GM18907 (cell line): ENCODE measurements at regions not wholly inside any gene's neighbourhood (a gene's known extent, or its start where the extent isn't known, plus 50 kb on each side); places are given as distances from the start of the nearest gene placed in this dataset.

Experiments used
- ATAC-seq: cut with Tn5 transposase; IDR thresholded peaks from one replicate; pipeline ENCODE4 v1.9.1; 2021; ENCODE audit warnings: mild to moderate bottlenecking, moderate library complexity; ENCODE audit not compliant: unreplicated experiment

GRCh38 chr6:63371104-63371715 is 51.4 kb upstream of the LGSN start:
- ATAC-seq, result no peak

GRCh38 chr6:63372951-63373533 is 53.3 kb upstream of the LGSN start:
- ATAC-seq, result no peak

- ATAC-seq, result no peak
Observed at GRCh38 chr6:63389191-63389844, 69.5 kb upstream of the LGSN start.

GRCh38 chr6:63391203-63391970 is 71.6 kb upstream of the LGSN start:
- ATAC-seq, result no peak

GRCh38 chr6:63392092-63392724 is 72.4 kb upstream of the LGSN start:
- no peak for ATAC-seq

- no peak for ATAC-seq
Observed at GRCh38 chr6:63394656-63395308, 75.0 kb upstream of the LGSN start.

- no peak for ATAC-seq
Observed at GRCh38 chr6:63395381-63395780, 75.6 kb upstream of the LGSN start.

GRCh38 chr6:63403725-63404124 is 83.9 kb upstream of the LGSN start:
- ATAC-seq, result no peak

GRCh38 chr6:63410435-63411426 is 90.9 kb upstream of the LGSN start:
- no peak for ATAC-seq

GRCh38 chr6:63415286-63415685 is 95.5 kb upstream of the LGSN start:
- no peak for ATAC-seq

GRCh38 chr6:63418741-63419140 is 99.0 kb upstream of the LGSN start:
- no peak for ATAC-seq

GRCh38 chr6:63424636-63425035 is 104.9 kb upstream of the LGSN start:
- ATAC-seq, result no peak

- no peak for ATAC-seq
Observed at GRCh38 chr6:63425493-63425892, 105.7 kb upstream of the LGSN start.

GRCh38 chr6:63426844-63427243 is 107.1 kb upstream of the LGSN start:
- ATAC-seq, result no peak

- ATAC-seq, result no peak
Observed at GRCh38 chr6:63427951-63428350, 108.2 kb upstream of the LGSN start.

GRCh38 chr6:63430985-63431519 is 111.3 kb upstream of the LGSN start:
- no peak for ATAC-seq

- no peak for ATAC-seq
Observed at GRCh38 chr6:63434943-63435342, 115.2 kb upstream of the LGSN start.

- no peak for ATAC-seq
Observed at GRCh38 chr6:63436356-63436755, 116.6 kb upstream of the LGSN start.

GRCh38 chr6:63437058-63437457 is 117.3 kb upstream of the LGSN start:
- no peak for ATAC-seq
